Fibroblast of pulmonary artery (primary cell): ENCODE measurements at regions not wholly inside any gene's neighbourhood (a gene's known extent, or its start where the extent isn't known, plus 50 kb on each side); places are given as distances from the start of the nearest gene placed in this dataset.
A peak's percentile ranks its signal among the peaks of the same experiment; 100 is the strongest.
"Not testable (repeated sequence)": the region's sequence is repeated elsewhere in the genome, so short reads cannot be mapped to it uniquely, and the experiment has no call there.

ENCODE experiments used
- DNase-seq: peaks from one replicate; pipeline ENCODE4 v3.0.0-alpha.2; 2010; ENCODE audit warnings: low read depth
- H3K4me3 ChIP-seq: replicated peaks from 2 replicates; pipeline ENCODE4 v1.5.1; 2011; ENCODE audit warnings: low read depth, mild to moderate bottlenecking, control low read depth, low read length, moderate library complexity
- CTCF ChIP-seq: IDR thresholded peaks from 2 replicates; pipeline ENCODE4 v1.5.1; 2011; ENCODE audit warnings: mild to moderate bottlenecking, control low read depth, low read length, inconsistent platforms; ENCODE audit errors: missing control alignments

GRCh38 chr3:102727340-102727739, 292.5 kb downstream of the ZPLD1 start:
- DNase-seq = no peak
- no peak for TF ChIP-seq CTCF

GRCh38 chr3:102732581-102732980, 297.8 kb downstream of the ZPLD1 start:
- DNase-seq, H3K4me3 ChIP-seq: not testable (repeated sequence)

More at GRCh38 chr3:102727340-102727739, 292.5 kb downstream of the ZPLD1 start:
- no peak overlapping the region for H3K4me3 ChIP-seq

GRCh38 chr3:102733791-102734563, 299.2 kb downstream of the ZPLD1 start:
- DNase-seq = peak; percentile 30
- H3K4me3 ChIP-seq = no peak overlapping the region
- no peak for TF ChIP-seq CTCF

GRCh38 chr3:102735311-102735710, 300.5 kb downstream of the ZPLD1 start:
- no peak overlapping the region for H3K4me3 ChIP-seq
- no peak for DNase-seq
- no peak for TF ChIP-seq CTCF

- TF ChIP-seq CTCF = no peak
- DNase-seq = no peak
- no peak overlapping the region for H3K4me3 ChIP-seq
These were observed 301.6 kb downstream of the ZPLD1 start for GRCh38 chr3:102736288-102736974.

- no peak for TF ChIP-seq CTCF
- no peak for DNase-seq
These were observed 302.1 kb downstream of the ZPLD1 start for GRCh38 chr3:102736975-102737304.

GRCh38 chr3:102737353-102737752, 302.5 kb downstream of the ZPLD1 start:
- no peak overlapping the region for H3K4me3 ChIP-seq
- TF ChIP-seq CTCF = no peak
- DNase-seq = no peak

More at GRCh38 chr3:102736975-102737304, 302.1 kb downstream of the ZPLD1 start:
- no peak overlapping the region for H3K4me3 ChIP-seq
